OCI-LY7 (cell line): ENCODE measurements at regions not wholly inside any gene's neighbourhood (a gene's known extent, or its start where the extent isn't known, plus 50 kb on each side); places are given as distances from the start of the nearest gene placed in this dataset.

Experiments used
- CTCF ChIP-seq: fragments of 200-600 bp; sonication (generic); conservative IDR thresholded peaks from 2 replicates; pipeline ENCODE4 v1.5.1; 2014; ENCODE audit warnings: mild to moderate bottlenecking, antibody characterized with exemption, low read length, moderate library complexity, mixed read lengths
- EZH2phosphoT487 ChIP-seq: fragments of 200-600 bp; sonication (generic); IDR thresholded peaks from 2 replicates; pipeline ENCODE4 v1.6.1; 2018; ENCODE audit warnings: low read depth, borderline replicate concordance, mild to moderate bottlenecking, mixed run types, antibody characterized with exemption, low read length, moderate library complexity, mixed read lengths

DNA sequence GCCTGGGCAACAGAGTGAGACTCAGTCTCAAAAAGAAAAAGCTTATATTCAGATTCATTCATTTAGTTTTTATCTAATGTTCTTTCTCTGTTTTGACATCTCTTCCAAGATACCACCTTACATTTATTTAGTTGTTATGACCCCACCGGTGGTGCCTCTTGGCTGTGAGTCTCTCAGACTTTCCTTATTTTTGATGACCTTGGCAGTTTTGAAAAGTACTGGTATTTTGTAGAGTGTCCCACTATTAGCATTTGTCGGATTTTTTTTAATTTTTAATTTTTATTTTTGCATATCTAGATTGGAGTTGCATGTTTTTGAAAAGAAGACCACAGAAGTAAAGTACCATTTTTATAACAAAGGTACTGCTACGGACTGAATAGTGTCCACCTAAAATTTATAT is 351.7 kb upstream of the KYNU start:
- TF ChIP-seq CTCF = no peak
- TF ChIP-seq EZH2phosphoT487 = no peak
